Right ventricle myocardium inferior (tissue), 1 donor: ENCODE measurements at regions not wholly inside any gene's neighbourhood (a gene's known extent, or its start where the extent isn't known, plus 50 kb on each side); places are given as distances from the start of the nearest gene placed in this dataset.
"Not testable (repeated sequence)": the region's sequence is repeated elsewhere in the genome, so short reads cannot be mapped to it uniquely, and the experiment has no call there.

Source experiments
- ATAC-seq: fragments of 200-7000 bp; cut with Tn5 transposase; one replicate; pipeline ENCODE4 v1.9.1; 2020; ENCODE audit warnings: mild to moderate bottlenecking, moderate library complexity
- DNase-seq: peaks from one replicate; pipeline ENCODE4 v3.0.0; 2021; ENCODE audit errors: missing footprints
- intact Hi-C: fragments of 100-400 bp; cut with DNase I; formaldehyde crosslinking; loops from one replicate; pipeline ENCODE4 v1.11.0; 2022
- donor health status: DM: no; HTN: yes; CAD: no; lungs with severe emphysema.

DNA sequence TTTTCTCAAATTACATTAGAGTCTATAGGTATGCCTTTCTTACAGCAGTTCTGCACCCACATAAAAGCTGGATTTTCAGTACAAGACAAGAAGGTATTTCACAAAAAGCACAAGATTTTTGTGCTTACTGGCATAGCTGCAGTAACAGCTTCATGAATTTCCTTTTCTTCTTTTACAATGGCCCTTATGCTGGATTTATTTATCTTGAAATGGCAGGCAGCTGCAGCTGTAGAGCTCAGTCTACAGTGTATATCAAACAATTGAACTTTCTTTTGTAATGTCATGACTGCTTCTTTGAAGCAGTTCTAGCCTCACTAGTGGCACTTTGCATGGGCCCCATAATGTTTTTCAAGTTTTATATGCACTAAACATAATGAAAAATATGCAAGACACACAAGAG is 510.2 kb downstream of the KCNT2 start:
- DNase-seq (no peak), ATAC-seq (no peak)
- intact Hi-C loops, result no loop called here

DNA sequence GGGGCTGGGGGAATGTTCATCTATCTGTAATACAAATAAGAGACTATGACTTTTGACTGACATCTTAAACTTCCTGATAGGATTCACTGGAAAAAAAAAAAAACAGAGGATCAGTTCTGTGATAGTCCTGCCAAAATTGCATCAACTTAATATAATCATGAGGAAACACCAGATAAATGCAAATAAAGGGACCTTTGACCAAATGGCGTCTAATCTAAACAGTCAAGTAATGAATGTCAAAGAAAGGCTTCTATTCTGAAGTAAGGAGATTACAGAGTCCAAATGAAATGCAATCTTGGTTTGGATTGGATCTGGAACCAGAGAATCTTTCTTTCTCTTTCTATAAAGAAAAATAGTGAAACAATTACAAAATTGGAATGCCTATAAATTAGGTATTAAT is 513.4 kb downstream of the KCNT2 start:
- no peak for ATAC-seq
- DNase-seq, result no peak
- intact Hi-C loops, result no loop called here

DNA sequence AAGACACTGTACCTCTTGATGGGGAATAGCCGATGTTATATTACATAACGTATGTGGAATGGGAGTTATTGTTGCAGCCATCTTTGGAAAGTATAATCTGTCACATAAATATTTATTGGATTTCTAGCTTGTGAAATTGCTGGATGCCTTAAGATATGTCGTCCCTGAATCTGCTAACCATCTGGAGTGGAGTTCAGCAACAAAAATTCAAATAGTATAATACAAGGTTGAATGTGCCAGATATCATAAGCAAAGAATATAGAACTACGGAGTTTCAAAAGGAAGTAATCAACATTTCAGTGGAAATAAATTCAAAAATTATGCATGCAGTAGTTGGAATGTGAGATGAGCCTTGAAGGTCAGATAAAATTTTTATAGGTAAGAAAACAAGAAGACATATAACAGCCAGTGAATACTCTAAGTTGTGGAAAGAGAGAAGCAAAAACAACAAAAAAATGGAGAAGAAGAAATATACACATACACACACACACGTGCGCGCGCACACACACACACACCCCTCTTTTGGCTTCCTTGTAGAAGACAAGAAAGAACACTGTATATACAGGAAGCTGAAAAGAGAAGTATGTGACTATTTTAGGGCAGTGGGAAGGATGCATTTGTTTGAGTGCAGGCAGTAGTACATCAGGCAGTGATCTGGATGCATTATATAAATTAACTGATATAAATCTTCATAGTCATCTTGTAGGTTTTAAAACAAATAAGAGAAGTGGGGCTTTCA is 516.7 kb downstream of the KCNT2 start:
- DNase-seq, result no peak
- no peak for ATAC-seq
- intact Hi-C loops, result no loop called here

DNA sequence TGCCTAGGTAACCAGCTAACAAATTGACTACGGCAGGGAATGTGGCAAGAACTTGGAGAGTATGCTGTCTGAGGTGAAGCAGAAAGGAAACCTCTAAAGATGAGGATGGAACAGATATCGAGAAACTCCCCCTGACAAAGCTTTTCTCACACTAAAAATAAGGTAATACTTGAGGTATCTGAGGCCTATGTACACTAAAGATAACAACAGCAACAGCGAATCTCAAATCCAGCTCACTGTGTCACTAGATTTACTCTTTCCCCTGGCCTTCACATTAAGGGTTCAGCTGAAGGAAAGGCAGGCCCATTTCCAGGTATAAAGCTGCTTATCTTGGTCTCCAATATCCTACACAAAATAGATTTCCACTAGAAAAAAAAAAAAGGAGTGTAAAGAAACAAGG is 518.0 kb downstream of the KCNT2 start:
- intact Hi-C loops, result no loop called here
- ATAC-seq, result no peak
- no peak for DNase-seq

DNA sequence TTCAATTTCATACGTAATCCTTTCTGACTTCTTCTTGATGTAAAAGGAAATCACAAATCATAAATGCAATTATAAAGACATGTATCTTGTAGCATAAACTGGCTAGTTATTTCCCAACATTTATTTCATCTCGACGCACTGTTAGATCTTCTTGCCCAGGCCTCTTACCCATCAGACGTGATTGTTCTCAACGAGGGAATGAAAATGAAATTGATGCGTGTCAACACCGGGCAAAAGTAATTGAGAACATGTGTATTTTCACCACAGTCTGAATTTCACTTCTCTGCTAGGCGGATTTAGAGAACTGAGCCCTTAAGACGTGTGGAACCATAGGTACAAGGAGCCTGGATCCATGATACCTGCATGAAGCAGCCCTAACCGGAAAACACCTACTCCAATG is 519.7 kb downstream of the KCNT2 start:
- intact Hi-C loops, result no loop called here
- no peak for DNase-seq
- no peak for ATAC-seq

DNA sequence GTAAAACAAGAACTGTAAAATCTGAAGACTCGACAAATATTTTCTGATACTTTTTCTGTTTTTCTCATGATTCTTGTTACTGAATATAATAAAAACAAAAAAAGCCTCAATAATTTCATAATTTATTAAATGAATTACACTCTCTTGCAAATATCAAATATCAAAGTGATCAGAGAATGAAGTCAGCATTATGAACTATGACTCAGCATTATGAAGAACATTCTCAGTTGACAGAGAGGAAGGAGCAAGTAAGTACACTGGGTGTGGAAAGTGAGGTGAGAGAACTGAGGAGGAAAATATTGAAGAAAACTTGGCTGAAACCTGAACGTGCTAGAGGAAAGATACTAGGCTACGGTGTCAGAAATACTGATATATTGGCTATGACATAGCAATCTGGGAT is 529.5 kb downstream of the KCNT2 start:
- DNase-seq (no peak), ATAC-seq (no peak)
- intact Hi-C loops, result no loop called here

DNA sequence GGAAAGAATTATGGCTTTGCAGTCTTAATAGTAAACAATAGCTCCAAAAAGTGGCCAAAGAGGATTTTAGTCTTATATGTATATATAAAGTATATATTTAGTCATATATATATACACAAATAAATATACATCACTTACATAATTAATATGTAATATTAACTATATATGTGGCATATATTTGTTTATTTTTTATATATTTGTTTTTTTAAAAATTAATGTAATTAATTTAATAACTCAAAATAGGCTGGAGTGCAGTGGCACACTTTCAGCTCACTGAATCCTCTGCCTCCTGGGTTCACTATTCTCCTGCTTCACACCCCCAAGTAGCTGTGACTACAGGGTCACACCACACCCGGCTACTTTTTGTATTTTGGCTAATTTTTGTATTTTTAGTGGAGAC is 532.6 kb downstream of the KCNT2 start:
- DNase-seq, result no peak
- no peak for ATAC-seq
- intact Hi-C loops, result no loop called here

DNA sequence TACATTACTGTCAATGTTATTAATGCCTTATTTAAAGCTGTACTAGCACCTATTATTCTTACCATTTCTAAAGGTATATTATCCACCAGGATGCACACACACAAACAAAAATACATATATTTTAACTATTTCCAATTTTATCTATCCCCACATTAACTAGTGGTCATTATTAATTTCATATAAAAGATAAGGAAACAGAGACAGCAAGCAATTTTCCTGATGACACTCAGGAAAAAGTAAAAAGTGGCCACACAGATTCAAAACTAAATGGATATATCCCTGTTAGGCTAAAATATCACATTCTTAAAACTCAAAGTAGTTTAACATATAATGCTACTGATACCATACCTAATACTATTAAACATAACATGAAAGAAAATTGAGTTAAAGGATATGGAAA is 534.1 kb downstream of the KCNT2 start:
- ATAC-seq (no peak), DNase-seq (no peak)
- intact Hi-C loops, result no loop called here

DNA sequence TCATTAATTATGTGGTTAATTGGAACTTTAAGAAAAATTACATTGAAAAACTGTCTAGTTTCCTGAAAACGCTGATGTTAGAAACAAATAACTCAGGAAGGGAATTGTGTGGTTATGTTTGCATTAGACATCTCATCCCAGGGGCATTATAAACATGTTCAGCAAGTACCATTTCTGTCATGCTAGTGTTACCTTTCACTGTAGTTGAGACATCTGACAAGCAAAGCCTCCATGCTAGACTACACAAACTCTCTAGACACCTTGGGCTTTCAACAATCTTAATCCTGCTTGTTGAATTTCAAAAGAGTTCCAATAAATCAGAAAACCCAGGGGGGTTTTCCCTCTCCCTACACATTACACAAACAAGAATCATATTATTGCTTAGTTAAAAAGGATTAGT is 536.8 kb downstream of the KCNT2 start:
- intact Hi-C loops, result no loop called here
- ATAC-seq (no peak), DNase-seq (no peak)

DNA sequence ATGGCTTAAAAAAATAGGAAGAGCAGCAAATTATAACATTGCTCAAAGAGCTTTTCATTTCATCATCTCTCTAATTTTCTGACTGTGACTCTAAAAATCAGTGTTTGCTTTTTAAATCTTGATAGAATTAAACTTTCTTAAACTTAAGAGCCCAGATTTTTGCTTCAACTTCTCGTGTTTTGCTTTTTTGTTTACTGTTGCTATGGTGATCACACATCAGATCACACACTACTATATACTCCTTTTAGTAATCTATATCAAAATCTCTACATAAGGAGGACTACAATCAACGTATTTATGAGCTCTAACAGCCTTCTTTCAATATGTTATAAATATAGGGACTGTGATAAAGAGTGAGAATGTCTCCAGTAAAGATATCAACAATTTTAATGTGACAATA is 537.3 kb downstream of the KCNT2 start:
- intact Hi-C loops, result no loop called here
- ATAC-seq (no peak), DNase-seq (no peak)

DNA sequence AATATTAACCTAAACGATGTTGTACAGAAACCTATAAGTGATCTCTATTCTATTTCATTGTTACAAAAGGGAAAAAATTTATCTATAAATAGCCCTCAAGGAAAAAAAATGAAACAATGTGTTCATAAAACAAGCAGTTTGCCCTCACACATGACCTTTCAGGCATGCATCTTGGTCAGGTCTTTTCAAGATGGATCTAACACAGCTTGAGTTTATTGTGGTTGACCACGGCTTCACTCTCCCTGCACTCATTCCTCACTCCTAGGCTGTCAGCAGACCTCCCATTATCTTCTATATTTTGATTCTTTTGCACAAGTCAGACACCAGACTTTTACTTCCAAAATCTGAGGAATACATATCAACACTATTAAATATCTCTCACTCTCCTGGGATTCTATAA is 544.3 kb downstream of the KCNT2 start:
- intact Hi-C loops, result no loop called here
- DNase-seq (no peak), ATAC-seq (no peak)

DNA sequence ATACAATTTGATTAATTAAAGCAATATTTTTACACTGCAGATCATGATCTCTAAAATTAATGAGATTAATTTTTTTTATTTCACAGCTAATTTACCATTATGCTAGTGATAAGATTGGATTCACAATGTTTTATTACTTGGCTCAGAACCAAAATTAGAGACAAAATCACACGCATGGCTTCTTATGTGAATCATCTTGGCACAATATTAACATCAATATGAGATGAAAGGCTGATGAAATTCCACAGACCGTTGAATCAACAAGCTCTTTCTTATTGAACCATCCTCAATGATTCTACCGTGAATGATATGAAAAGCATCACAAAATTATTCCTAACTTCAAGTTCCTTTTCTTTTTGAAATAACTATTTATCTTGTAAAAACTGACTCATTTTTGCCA is 544.9 kb downstream of the KCNT2 start:
- DNase-seq, result no peak
- ATAC-seq, result no peak
- intact Hi-C loops, result no loop called here

DNA sequence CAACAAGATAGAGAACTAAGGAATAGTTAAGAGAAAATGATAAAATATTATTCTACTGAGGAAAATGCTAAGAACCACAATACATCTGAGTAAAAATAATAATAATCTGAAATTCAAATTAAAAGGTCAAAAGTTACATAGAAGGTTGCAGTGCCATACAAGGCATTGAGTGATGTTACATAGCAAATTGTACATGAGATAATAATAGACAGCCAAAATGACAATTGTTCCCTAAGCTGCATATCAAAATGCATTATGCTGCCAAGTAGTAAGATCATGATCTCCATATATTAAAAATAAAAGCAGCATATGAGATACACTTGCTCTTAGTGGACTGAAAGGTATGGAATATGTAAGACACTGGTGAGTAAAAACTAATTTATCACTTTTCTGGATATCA is 547.7 kb downstream of the KCNT2 start:
- intact Hi-C loops, result no loop called here
- ATAC-seq (no peak), DNase-seq (no peak)

DNA sequence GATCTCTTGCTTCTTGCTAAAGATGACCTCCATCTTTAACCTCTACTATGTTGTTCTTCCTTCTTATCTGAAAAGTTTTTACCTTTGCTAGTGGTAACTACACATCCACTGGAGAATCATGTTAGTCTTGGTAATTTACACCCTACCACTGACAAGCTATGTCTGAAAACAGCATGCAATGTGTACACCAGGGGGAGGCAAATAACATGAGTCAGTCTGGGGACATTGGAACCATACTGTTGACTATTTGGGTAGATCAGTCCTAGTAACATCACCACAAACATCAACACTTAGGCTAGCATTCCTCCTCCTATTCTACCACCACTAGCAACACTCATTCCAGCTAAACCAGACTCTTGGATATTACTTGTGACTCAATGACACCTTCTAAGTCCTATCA is 549.0 kb downstream of the KCNT2 start:
- intact Hi-C loops, result no loop called here
- ATAC-seq (no peak), DNase-seq (no peak)

DNA sequence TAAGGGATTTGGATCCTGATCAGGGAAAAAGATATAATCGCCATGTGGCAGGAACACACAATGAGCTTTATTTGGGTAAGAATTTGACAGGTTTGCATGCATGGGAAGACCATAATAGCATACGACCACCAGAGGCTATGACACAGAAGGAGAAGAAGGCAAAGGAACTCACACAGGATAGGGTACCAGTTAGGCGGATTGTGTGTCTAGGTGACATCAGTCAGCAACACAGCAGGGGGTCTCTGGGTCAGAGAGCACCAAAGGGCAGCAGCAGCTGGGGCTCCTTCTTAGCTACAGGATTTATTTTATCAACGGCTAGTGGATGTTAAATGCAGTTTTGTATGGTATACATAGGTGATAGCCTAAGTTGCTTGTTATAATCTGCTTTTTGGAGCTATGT is 551.3 kb downstream of the KCNT2 start:
- intact Hi-C loops, result no loop called here
- no peak for DNase-seq
- ATAC-seq, result no peak

DNA sequence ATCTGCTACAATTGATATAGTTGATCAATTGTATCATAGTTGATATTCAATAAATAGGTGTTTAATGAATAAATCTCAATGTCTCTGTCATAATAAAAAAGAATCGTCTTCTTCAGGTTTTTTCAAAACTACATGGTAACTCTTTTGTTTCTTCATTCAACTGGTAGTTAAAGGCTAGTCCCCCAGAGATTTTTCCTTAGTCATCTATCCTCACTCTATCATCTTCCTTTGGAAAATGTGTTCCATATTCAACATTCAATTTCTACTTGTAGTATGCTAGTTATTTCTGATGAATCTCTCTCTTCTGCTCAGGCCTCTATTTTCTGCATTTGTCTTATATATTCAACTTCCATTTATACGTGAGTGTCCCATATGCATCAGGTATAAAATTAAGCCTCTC is 558.8 kb downstream of the KCNT2 start:
- DNase-seq (no peak), ATAC-seq (no peak)
- intact Hi-C loops, result no loop called here

DNA sequence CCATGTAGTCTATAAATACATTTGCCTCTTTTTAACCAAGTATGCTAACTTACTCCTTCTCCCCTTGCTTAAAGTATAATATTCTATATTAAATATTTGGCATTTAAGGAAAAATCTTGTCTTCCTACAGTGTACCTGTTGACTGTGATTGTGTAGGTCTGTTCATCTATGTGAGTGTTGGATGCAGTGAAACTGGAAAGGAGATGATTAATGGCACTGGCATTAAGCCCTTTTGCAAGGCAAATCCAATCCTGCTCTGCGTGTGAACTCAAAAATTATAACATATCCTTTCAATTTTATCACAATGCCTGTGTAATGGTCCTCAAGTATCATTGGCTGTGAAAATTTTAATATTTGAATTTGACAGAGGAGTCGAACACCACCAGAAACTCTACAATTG is 565.0 kb downstream of the KCNT2 start:
- intact Hi-C loops, result no loop called here
- no peak for ATAC-seq
- no peak for DNase-seq

DNA sequence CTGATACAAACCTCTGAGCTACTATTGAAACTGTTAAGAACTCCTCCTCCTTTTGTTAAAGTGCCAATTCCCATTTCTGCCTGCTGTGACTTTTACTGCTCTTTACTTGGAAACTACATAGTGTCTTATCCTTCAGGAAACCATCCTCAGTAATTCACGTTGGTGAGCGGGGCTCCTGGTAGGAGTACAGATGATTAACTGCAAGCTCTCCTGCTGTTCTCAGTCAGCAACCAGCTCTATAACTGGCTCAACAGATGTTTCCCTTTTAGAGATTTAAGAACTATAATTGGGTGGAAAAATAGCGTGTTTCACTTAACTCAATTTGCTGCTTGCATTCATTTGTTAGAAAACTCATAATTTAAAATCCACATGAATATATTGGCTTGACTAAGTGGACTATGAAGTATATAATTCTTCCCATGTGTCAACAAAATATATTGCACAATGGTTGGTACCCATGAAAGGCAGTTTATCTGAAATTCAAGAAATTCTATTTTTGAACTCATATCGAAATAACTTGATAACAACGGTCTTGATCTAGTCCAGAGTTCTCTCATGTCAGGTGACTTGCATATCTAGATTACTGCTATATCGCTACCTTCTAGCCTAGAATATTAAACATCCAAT is 574.0 kb downstream of the KCNT2 start:
- ATAC-seq (no peak), DNase-seq (no peak)
- intact Hi-C loops, result no loop called here

DNA sequence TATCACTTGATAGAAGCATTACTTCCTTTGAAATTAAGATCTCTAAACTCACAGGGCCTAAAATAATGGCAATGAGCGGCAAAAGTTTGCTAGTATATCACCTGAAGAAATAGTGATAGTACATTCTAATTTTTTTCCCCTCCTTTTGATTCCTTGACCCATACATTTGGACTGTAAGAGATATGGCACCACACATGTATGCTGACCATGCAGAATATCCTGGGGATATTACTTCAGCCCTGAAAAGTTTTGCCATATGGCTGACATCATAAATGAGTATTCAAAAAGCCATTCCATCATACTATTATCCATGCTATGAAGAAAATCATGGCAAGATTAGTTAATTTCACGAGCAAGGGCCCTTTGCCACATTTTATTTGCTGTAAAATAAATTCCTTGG is 576.9 kb downstream of the KCNT2 start:
- DNase-seq, ATAC-seq, intact Hi-C loops: not testable (repeated sequence)

DNA sequence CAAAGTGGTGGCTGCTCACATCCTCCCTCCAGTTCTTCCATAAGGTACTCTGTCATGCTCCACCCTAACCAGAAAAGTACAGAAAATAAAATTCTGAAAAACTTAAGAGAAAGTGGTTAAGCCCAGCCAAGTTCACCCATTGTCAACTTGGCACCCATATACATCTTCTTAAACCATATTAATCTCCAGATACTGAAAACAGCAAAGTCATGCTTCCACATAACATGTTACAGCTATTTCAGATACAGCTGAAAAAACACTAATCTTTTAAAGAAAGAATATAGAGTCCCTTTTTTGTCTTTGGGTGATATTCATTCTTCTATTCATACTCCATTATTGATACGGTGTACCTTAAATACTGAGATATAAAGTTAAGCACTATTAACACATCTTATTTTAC is 577.8 kb downstream of the KCNT2 start:
- DNase-seq (no peak), ATAC-seq (no peak)
- intact Hi-C loops, result no loop called here

DNA sequence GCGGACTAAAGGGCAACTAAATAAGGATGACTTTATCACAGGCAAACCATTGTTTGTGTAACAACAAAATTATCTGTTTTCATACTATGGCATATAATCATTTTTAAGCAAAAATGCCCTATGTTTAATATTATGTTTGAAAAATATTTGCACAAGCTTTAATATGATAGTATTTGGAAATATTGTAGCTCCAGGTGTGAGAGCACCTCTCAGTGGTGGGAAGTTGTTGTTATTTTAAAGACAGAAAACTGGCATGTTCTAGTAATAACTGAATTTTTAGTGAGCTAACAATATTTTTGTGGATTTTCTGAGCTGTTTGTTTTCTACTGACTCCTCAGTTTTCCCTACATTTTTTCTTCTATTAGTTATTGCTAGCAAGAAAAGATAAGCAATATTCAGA is 578.8 kb downstream of the KCNT2 start:
- DNase-seq (no peak), ATAC-seq (no peak)
- intact Hi-C loops, result no loop called here
